ENCODE measurements at regions not wholly inside any gene's neighbourhood (a gene's known extent, or its start where the extent isn't known, plus 50 kb on each side); places are given as distances from the start of the nearest gene placed in this dataset.

GRCh38 chr9:88796947-88797346 lies 194.3 kb upstream of the S1PR3 start:
- H3K4me3 ChIP-seq (ENCODE audit: low read depth, poor library complexity, severe bottlenecking), result no peak overlapping the region
- intact Hi-C loops (cut with DNase I; ENCODE audit: low total_unique reads), result no loop called here
- no peak for TF ChIP-seq CTCF (IDR thresholded peaks at IDR 0.05)
- TF ChIP-seq POLR2A (IDR thresholded peaks at IDR 0.05), result no peak
- 95 to 98% methylated on average over 2 of the region's 2 CpGs for WGBS, 2 donors
- DNase-seq (ENCODE audit: low spot score in 2 of 2), result no peak

GRCh38 chr9:88798476-88798875 lies 192.8 kb upstream of the S1PR3 start:
- no peak overlapping the region for H3K4me3 ChIP-seq (ENCODE audit: low read depth, poor library complexity, severe bottlenecking)
- intact Hi-C loops (cut with DNase I; ENCODE audit: low total_unique reads), result no loop called here
- WGBS, 2 donors, result 94 to 100% methylated on average over 4 of the region's 4 CpGs
- TF ChIP-seq CTCF (IDR thresholded peaks at IDR 0.05) (no peak), POLR2A (IDR thresholded peaks at IDR 0.05) (no peak)
- peak in 1 of 2 donors; percentile 28 for DNase-seq (ENCODE audit: low spot score in 2 of 2)

GRCh38 chr9:88799541-88800328 lies 191.5 kb upstream of the S1PR3 start:
- H3K4me3 ChIP-seq (ENCODE audit: low read depth, poor library complexity, severe bottlenecking), result no peak overlapping the region
- WGBS, 2 donors, result 77 to 81% methylated on average over 6 of the region's 6 CpGs
- intact Hi-C loops (cut with DNase I; ENCODE audit: low total_unique reads), result no loop called here
- no peak for TF ChIP-seq POLR2A (IDR thresholded peaks at IDR 0.05)
- DNase-seq (ENCODE audit: low spot score in 2 of 2), result peak in 1 of 2 donors; percentile 23

GRCh38 chr9:88800329-88800682 lies 191.0 kb upstream of the S1PR3 start:
- WGBS, 2 donors, result 90 to 91% methylated on average over 3 of the region's 3 CpGs

GRCh38 chr9:88801214-88801796 lies 190.0 kb upstream of the S1PR3 start:
- peak in 1 of 2 donors; percentile 68 for DNase-seq (ENCODE audit: low spot score in 2 of 2)
- intact Hi-C loops (cut with DNase I; ENCODE audit: low total_unique reads), result no loop called here
- 63 to 72% methylated on average over 2 of the region's 2 CpGs for WGBS, 2 donors
- TF ChIP-seq CTCF (IDR thresholded peaks at IDR 0.05) (no peak), POLR2A (IDR thresholded peaks at IDR 0.05) (no peak)
- H3K4me3 ChIP-seq (ENCODE audit: low read depth, poor library complexity, severe bottlenecking), result no peak overlapping the region

More at GRCh38 chr9:88800329-88800682, 191.0 kb upstream of the S1PR3 start:
- intact Hi-C loops (cut with DNase I; ENCODE audit: low total_unique reads), result no loop called here
- no peak for TF ChIP-seq CTCF (IDR thresholded peaks at IDR 0.05)
- TF ChIP-seq POLR2A (IDR thresholded peaks at IDR 0.05), result no peak
- DNase-seq (ENCODE audit: low spot score in 2 of 2), result no peak
- H3K4me3 ChIP-seq (ENCODE audit: low read depth, poor library complexity, severe bottlenecking), result no peak overlapping the region

- TF ChIP-seq POLR2A (IDR thresholded peaks at IDR 0.05), result no peak
- TF ChIP-seq CTCF (IDR thresholded peaks at IDR 0.05), result no peak
- no peak overlapping the region for H3K4me3 ChIP-seq (ENCODE audit: low read depth, poor library complexity, severe bottlenecking)
- peak in 1 of 2 donors; percentile 53 for DNase-seq (ENCODE audit: low spot score in 2 of 2)
- intact Hi-C loops (cut with DNase I; ENCODE audit: low total_unique reads), result no loop called here
- 81 to 82% methylated on average over 5 of the region's 5 CpGs for WGBS, 2 donors
Measured at GRCh38 chr9:88802533-88802932, 188.7 kb upstream of the S1PR3 start.

Data from lower leg skin (tissue), 4 donors.